ENCODE measurements at regions not wholly inside any gene's neighbourhood (a gene's known extent, or its start where the extent isn't known, plus 50 kb on each side); places are given as distances from the start of the nearest gene placed in this dataset.

- H3K9ac ChIP-seq (ENCODE audit: low read depth, low read length), result no peak overlapping the region
- H3K36me3 ChIP-seq (ENCODE audit: control insufficient read depth, insufficient read depth, low read length), result no peaks in the 10 kb centered on the region
- no peaks in the 10 kb centered on the region for H3K27me3 ChIP-seq (ENCODE audit: control insufficient read depth, insufficient read depth, low read length)
- H3K4me1 ChIP-seq (ENCODE audit: control insufficient read depth, insufficient read depth, low read length), result no peaks in the 10 kb centered on the region
- H3K9me3 ChIP-seq (ENCODE audit: control insufficient read depth, insufficient read depth, low read length), result no peaks in the 10 kb centered on the region
- no peak overlapping the region for H3K4me3 ChIP-seq (ENCODE audit: low read depth, low read length)
These were observed 298.8 kb downstream of the RPRM start for GRCh38 chr2:153179808-153180207.

GRCh38 chr2:153169609-153170008 is 309.0 kb downstream of the RPRM start:
- Histone ChIP-seq H3K4me1 (ENCODE audit: control insufficient read depth, insufficient read depth, low read length) (no peaks in the 10 kb centered on the region), H3K9ac (ENCODE audit: low read depth, low read length) (no peak overlapping the region), H3K9me3 (ENCODE audit: control insufficient read depth, insufficient read depth, low read length) (no peaks in the 10 kb centered on the region), H3K4me3 (ENCODE audit: low read depth, low read length) (no peak overlapping the region), H3K36me3 (ENCODE audit: control insufficient read depth, insufficient read depth, low read length) (no peaks in the 10 kb centered on the region), H3K27me3 (ENCODE audit: control insufficient read depth, insufficient read depth, low read length) (no peaks in the 10 kb centered on the region)

DNA sequence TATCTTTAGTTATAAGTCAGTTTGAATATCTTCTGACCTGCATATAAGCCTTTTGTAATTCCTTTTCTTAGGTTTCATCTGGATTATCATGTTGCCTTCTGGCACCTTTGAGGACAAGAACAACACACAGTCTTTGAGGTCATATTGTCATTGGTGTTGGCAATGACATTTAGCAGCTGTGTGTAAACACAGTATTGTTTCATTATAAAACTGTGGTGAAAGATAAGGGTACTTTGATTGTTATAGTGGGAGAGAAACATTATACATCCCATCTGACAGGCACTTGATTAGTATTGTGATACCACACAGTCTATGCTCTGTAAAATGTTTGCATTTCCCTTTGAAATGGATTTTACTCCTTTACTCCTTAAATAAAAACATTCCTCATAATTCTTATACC is 313.5 kb downstream of the RPRM start:
- Histone ChIP-seq H3K9ac (ENCODE audit: low read depth, low read length) (no peak overlapping the region), H3K27me3 (ENCODE audit: control insufficient read depth, insufficient read depth, low read length) (no peaks in the 10 kb centered on the region), H3K9me3 (ENCODE audit: control insufficient read depth, insufficient read depth, low read length) (no peaks in the 10 kb centered on the region), H3K36me3 (ENCODE audit: control insufficient read depth, insufficient read depth, low read length) (no peaks in the 10 kb centered on the region), H3K4me3 (ENCODE audit: low read depth, low read length) (no peak overlapping the region), H3K4me1 (ENCODE audit: control insufficient read depth, insufficient read depth, low read length) (no peaks in the 10 kb centered on the region)

- no peaks in the 10 kb centered on the region for H3K9me3 ChIP-seq (ENCODE audit: control insufficient read depth, insufficient read depth, low read length)
- no peak overlapping the region for H3K4me3 ChIP-seq (ENCODE audit: low read depth, low read length)
- H3K27me3 ChIP-seq (ENCODE audit: control insufficient read depth, insufficient read depth, low read length), result no peaks in the 10 kb centered on the region
- H3K9ac ChIP-seq (ENCODE audit: low read depth, low read length), result no peak overlapping the region
- no peaks in the 10 kb centered on the region for H3K36me3 ChIP-seq (ENCODE audit: control insufficient read depth, insufficient read depth, low read length)
- no peaks in the 10 kb centered on the region for H3K4me1 ChIP-seq (ENCODE audit: control insufficient read depth, insufficient read depth, low read length)
These were observed 315.5 kb downstream of the RPRM start for GRCh38 chr2:153163055-153163454.

- Histone ChIP-seq H3K9ac (ENCODE audit: low read depth, low read length) (no peak overlapping the region), H3K4me3 (ENCODE audit: low read depth, low read length) (no peak overlapping the region), H3K27me3 (ENCODE audit: control insufficient read depth, insufficient read depth, low read length) (no peaks in the 10 kb centered on the region), H3K9me3 (ENCODE audit: control insufficient read depth, insufficient read depth, low read length) (no peaks in the 10 kb centered on the region), H3K36me3 (ENCODE audit: control insufficient read depth, insufficient read depth, low read length) (no peaks in the 10 kb centered on the region), H3K4me1 (ENCODE audit: control insufficient read depth, insufficient read depth, low read length) (no peaks in the 10 kb centered on the region)
These were observed 321.8 kb downstream of the RPRM start for GRCh38 chr2:153156743-153157142.

DNA sequence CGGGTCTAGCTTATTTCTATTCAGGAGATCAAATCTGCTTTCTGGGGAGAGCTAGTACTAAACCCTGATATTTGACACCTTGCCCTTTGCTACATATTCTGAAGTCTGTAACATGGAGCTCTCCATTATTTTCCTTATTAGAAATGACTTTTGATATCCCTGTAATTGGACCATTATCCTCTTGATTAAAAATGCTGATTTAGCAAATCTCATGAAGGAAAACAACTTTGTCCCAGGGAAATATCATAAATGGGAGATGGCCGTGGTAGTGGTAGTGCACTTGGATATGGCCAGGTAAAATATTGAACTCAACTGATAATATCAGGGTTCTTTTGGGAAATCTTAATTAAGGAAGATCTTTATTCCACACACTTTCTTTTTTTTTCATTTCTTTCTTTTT is 326.5 kb downstream of the RPRM start:
- no peak overlapping the region for H3K4me3 ChIP-seq (ENCODE audit: low read depth, low read length)
- no peaks in the 10 kb centered on the region for H3K36me3 ChIP-seq (ENCODE audit: control insufficient read depth, insufficient read depth, low read length)
- H3K4me1 ChIP-seq (ENCODE audit: control insufficient read depth, insufficient read depth, low read length), result no peaks in the 10 kb centered on the region
- H3K27me3 ChIP-seq (ENCODE audit: control insufficient read depth, insufficient read depth, low read length), result no peaks in the 10 kb centered on the region
- H3K9ac ChIP-seq (ENCODE audit: low read depth, low read length), result no peak overlapping the region
- no peaks in the 10 kb centered on the region for H3K9me3 ChIP-seq (ENCODE audit: control insufficient read depth, insufficient read depth, low read length)

DNA sequence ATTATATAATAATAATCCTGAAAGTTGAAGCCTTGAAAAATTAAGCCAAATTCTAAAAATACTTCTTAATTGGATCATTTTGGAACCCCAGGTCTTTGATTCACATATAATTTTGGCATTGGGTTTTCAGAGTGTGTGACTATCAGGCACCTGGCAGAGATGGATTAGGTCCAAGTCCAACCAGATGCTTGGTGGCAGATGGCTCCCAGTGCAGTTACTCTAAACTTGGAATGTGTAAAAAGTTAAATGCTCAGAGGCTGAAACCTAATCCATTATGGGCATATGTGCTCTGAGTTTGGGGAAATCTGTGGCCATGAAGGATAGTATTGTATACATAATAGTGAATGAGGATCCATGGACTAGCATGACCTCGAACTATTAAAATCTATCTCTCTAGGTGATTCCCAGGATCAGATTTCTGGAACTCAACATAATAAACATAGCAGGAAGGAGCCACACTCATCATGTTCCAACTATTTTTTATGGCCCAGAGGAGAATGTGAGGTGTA is 333.0 kb downstream of the RPRM start:
- Histone ChIP-seq H3K9me3 (ENCODE audit: control insufficient read depth, insufficient read depth, low read length) (no peaks in the 10 kb centered on the region), H3K4me1 (ENCODE audit: control insufficient read depth, insufficient read depth, low read length) (no peaks in the 10 kb centered on the region), H3K27me3 (ENCODE audit: control insufficient read depth, insufficient read depth, low read length) (no peaks in the 10 kb centered on the region), H3K36me3 (ENCODE audit: control insufficient read depth, insufficient read depth, low read length) (no peaks in the 10 kb centered on the region), H3K4me3 (ENCODE audit: low read depth, low read length) (no peak overlapping the region), H3K9ac (ENCODE audit: low read depth, low read length) (no peak overlapping the region)

DNA sequence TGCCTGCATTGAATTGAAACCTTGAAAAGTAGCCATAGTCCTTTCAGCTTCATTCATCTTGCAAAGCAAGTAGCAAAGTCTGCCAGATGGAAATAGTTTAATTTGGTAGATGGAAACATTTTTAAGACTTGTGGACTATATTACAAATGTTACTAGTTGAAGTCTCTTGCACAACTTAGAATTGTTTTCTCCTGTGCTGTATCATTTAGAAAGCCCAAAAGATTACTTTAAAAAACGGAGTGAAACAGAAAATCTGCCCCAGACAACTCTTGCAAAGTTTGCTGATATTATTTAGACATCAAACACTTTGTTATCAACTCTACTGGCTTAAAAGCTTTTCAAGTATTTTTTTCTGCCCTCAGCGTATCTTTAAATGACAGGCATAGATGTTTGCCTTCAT is 335.0 kb downstream of the RPRM start:
- Histone ChIP-seq H3K9ac (ENCODE audit: low read depth, low read length) (no peak overlapping the region), H3K9me3 (ENCODE audit: control insufficient read depth, insufficient read depth, low read length) (no peaks in the 10 kb centered on the region), H3K4me1 (ENCODE audit: control insufficient read depth, insufficient read depth, low read length) (no peaks in the 10 kb centered on the region), H3K36me3 (ENCODE audit: control insufficient read depth, insufficient read depth, low read length) (no peaks in the 10 kb centered on the region), H3K4me3 (ENCODE audit: low read depth, low read length) (no peak overlapping the region), H3K27me3 (ENCODE audit: control insufficient read depth, insufficient read depth, low read length) (no peaks in the 10 kb centered on the region)

- no peaks in the 10 kb centered on the region for H3K27me3 ChIP-seq (ENCODE audit: control insufficient read depth, insufficient read depth, low read length)
- H3K9me3 ChIP-seq (ENCODE audit: control insufficient read depth, insufficient read depth, low read length), result no peaks in the 10 kb centered on the region
These were observed 338.1 kb downstream of the RPRM start for GRCh38 chr2:153140498-153140897.

DNA sequence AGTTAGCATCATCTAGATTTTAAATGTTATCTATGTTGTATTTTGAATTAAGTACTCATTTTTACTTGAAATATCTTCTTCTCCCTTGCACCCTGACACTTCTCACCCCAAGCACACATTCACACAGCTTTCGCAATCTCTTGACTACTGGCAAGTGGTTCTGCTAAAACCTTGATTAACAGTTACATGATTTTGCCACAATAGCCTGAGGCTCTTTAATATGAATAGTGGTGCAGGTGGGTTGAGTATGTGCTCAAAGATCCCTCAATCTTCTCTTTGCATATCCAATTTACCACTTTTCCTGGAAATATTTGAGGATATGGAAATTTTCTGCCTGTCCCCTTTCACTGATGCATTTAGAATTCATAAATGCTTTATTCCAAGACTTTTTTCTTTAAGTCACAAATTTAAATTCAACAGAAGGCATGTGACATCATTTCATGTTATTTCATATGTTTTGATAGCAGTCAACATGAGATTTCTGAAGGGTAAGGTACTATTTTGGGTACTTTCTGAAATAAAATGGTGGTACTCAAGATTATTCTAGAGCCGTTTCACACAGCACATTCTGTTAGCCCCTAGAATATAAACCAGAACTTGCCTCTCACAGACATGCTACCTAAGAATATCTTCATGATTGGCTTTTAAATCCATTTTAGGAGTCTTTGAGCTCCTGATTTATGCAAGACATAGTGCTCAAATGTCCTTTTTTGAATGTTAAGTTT is 339.7 kb downstream of the RPRM start:
- Histone ChIP-seq H3K4me1 (ENCODE audit: control insufficient read depth, insufficient read depth, low read length) (no peaks in the 10 kb centered on the region), H3K27me3 (ENCODE audit: control insufficient read depth, insufficient read depth, low read length) (no peaks in the 10 kb centered on the region), H3K36me3 (ENCODE audit: control insufficient read depth, insufficient read depth, low read length) (no peaks in the 10 kb centered on the region)

More at GRCh38 chr2:153140498-153140897, 338.1 kb downstream of the RPRM start:
- no peaks in the 10 kb centered on the region for H3K4me1 ChIP-seq (ENCODE audit: control insufficient read depth, insufficient read depth, low read length)
- H3K9ac ChIP-seq (ENCODE audit: low read depth, low read length), result no peak overlapping the region
- no peaks in the 10 kb centered on the region for H3K36me3 ChIP-seq (ENCODE audit: control insufficient read depth, insufficient read depth, low read length)
- no peak overlapping the region for H3K4me3 ChIP-seq (ENCODE audit: low read depth, low read length)

GRCh38 chr2:153136216-153136615 is 342.3 kb downstream of the RPRM start:
- Histone ChIP-seq H3K9me3 (ENCODE audit: control insufficient read depth, insufficient read depth, low read length) (no peaks in the 10 kb centered on the region), H3K4me3 (ENCODE audit: low read depth, low read length) (no peak overlapping the region), H3K36me3 (ENCODE audit: control insufficient read depth, insufficient read depth, low read length) (no peaks in the 10 kb centered on the region), H3K9ac (ENCODE audit: low read depth, low read length) (no peak overlapping the region), H3K4me1 (ENCODE audit: control insufficient read depth, insufficient read depth, low read length) (no peaks in the 10 kb centered on the region), H3K27me3 (ENCODE audit: control insufficient read depth, insufficient read depth, low read length) (no peaks in the 10 kb centered on the region)

More for the DNA sequence above, 339.7 kb downstream of the RPRM start:
- no peak overlapping the region for H3K9ac ChIP-seq (ENCODE audit: low read depth, low read length)
- no peak overlapping the region for H3K4me3 ChIP-seq (ENCODE audit: low read depth, low read length)
- H3K9me3 ChIP-seq (ENCODE audit: control insufficient read depth, insufficient read depth, low read length), result no peaks in the 10 kb centered on the region

DNA sequence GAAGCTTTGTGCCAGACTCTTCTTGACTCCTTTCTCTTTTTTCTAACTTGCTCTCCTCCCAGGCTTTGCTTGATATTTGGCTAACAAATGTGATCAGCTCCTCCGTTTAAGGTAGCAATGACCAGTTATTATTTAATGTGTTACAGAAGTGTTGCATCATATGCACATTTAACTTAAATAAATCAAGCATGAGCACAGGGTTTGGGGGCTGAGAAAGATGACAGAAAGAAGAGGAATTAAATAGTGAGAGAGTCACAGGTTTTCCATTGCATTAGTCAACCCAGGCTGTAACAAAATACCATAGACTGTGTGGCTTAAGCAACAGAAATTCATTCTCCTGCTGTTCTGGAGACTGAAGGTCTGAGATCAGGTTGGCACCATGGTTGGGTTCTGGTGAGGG is 343.8 kb downstream of the RPRM start:
- Histone ChIP-seq H3K4me1 (ENCODE audit: control insufficient read depth, insufficient read depth, low read length) (no peaks in the 10 kb centered on the region), H3K27me3 (ENCODE audit: control insufficient read depth, insufficient read depth, low read length) (no peaks in the 10 kb centered on the region), H3K9ac (ENCODE audit: low read depth, low read length) (no peak overlapping the region), H3K4me3 (ENCODE audit: low read depth, low read length) (no peak overlapping the region), H3K36me3 (ENCODE audit: control insufficient read depth, insufficient read depth, low read length) (no peaks in the 10 kb centered on the region), H3K9me3 (ENCODE audit: control insufficient read depth, insufficient read depth, low read length) (no peaks in the 10 kb centered on the region)
